HG03196 (cell line): ENCODE measurements at regions not wholly inside any gene's neighbourhood (a gene's known extent, or its start where the extent isn't known, plus 50 kb on each side); places are given as distances from the start of the nearest gene placed in this dataset.
"Not testable (repeated sequence)": the region's sequence is repeated elsewhere in the genome, so short reads cannot be mapped to it uniquely, and the experiment has no call there.

Experiments
- ATAC-seq: cut with Tn5 transposase; IDR thresholded peaks from one replicate; pipeline ENCODE4 v1.9.1; 2021; ENCODE audit not compliant: unreplicated experiment

GRCh38 chr7:65453341-65454030, 79.8 kb downstream of the ZNF92 start:
- no peak for ATAC-seq

GRCh38 chr7:65454469-65454868, 80.8 kb downstream of the ZNF92 start:
- ATAC-seq, result no peak

GRCh38 chr7:65455050-65455449, 81.4 kb downstream of the ZNF92 start:
- not testable (repeated sequence) for ATAC-seq

- no peak for ATAC-seq
These were observed 84.0 kb downstream of the ZNF92 start for GRCh38 chr7:65457705-65458104.

GRCh38 chr7:65459438-65459837, 85.8 kb downstream of the ZNF92 start:
- ATAC-seq, result no peak

- no peak for ATAC-seq
These were observed 88.6 kb downstream of the ZNF92 start for GRCh38 chr7:65462148-65462716.

- ATAC-seq, result no peak
These were observed 89.5 kb downstream of the ZNF92 start for GRCh38 chr7:65463184-65463583.

- ATAC-seq, result not testable (repeated sequence)
These were observed 96.4 kb downstream of the ZNF92 start for GRCh38 chr7:65469919-65470558.

GRCh38 chr7:65471587-65471986, 97.9 kb downstream of the ZNF92 start:
- ATAC-seq, result no peak

GRCh38 chr7:65475040-65475726, 101.5 kb downstream of the ZNF92 start:
- no peak for ATAC-seq

GRCh38 chr7:65475734-65476319, 102.2 kb downstream of the ZNF92 start:
- peak; percentile 90 for ATAC-seq

GRCh38 chr7:65477326-65477725, 103.7 kb downstream of the ZNF92 start:
- no peak for ATAC-seq

- no peak for ATAC-seq
These were observed 115.7 kb downstream of the ZNF92 start for GRCh38 chr7:65489260-65489767.

- not testable (repeated sequence) for ATAC-seq
These were observed 123.0 kb downstream of the ZNF92 start for GRCh38 chr7:65496697-65497096.

GRCh38 chr7:65503434-65504152, 129.9 kb downstream of the ZNF92 start:
- no peak for ATAC-seq

- ATAC-seq, result not testable (repeated sequence)
These were observed 131.1 kb downstream of the ZNF92 start for GRCh38 chr7:65504504-65505319.

GRCh38 chr7:65505320-65505633, 131.6 kb downstream of the ZNF92 start:
- not testable (repeated sequence) for ATAC-seq

GRCh38 chr7:65508581-65509367, 135.1 kb downstream of the ZNF92 start:
- ATAC-seq, result not testable (repeated sequence)
